Thyroid gland (tissue), 4 donors: ENCODE measurements at regions not wholly inside any gene's neighbourhood (a gene's known extent, or its start where the extent isn't known, plus 50 kb on each side); places are given as distances from the start of the nearest gene placed in this dataset.

Experiments used
- CTCF ChIP-seq, 6 experiments: fragments of 200-600 bp in 3 of 6; fragments of 450-650 bp in 3 of 6; sonication (generic) in 3 of 6; IDR thresholded peaks; one replicate each; pipeline ENCODE4 v1.5.1; 2016 to 2019; ENCODE audit warnings: antibody characterized with exemption in 6 of 6, mild to moderate bottlenecking in 2 of 6, inconsistent platforms in 1 of 6, moderate library complexity in 1 of 6
- POLR2A ChIP-seq, 2 donors: fragments of 450-650 bp; IDR thresholded peaks; one replicate each; pipeline ENCODE4 v1.6.1; 2017; ENCODE audit warnings: antibody characterized with exemption in 2 of 2, mild to moderate bottlenecking in 2 of 2, moderate library complexity in 1 of 2

DNA sequence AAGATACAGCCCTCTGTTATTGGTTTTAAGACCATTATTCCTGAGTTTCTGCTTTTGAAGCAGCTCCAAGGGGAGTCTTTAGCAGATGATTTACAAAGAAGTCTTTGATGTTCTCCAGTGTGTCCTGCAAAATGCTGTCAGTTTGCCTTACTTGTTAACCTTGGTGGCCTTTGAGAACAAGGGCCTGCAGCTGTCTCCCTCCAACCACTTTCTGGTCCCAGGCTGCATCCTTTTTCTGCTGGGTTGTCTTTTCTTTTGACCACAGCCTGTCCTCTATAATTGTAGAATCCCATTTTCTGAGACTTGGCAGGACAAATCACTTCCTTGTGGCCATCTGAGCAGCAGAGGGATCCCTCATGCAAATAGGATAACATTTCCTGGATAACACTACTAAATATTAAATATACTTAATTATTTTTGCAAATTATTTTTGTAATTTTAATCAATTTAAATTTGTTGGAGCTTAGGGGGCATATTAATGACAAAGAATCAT is 281.4 kb downstream of the DMRT2 start:
- TF ChIP-seq POLR2A (IDR thresholded peaks at IDR 0.05) (no peak), CTCF (IDR thresholded peaks at IDR 0.05) (no peak)
